Spleen (tissue), 11 donors: ENCODE measurements at regions not wholly inside any gene's neighbourhood (a gene's known extent, or its start where the extent isn't known, plus 50 kb on each side); places are given as distances from the start of the nearest gene placed in this dataset.

ENCODE experiments used
- DNase-seq: peaks from one replicate; pipeline ENCODE4 v3.0.0-alpha.2; 2020
- H3K27ac ChIP-seq, 8 donors: fragments of 200-600 bp; sonication (generic) in 7 of 8; 1 replicate in 4 of 8; 2 replicates in 4 of 8; pipeline versions ENCODE4 v1.5.0 to v1.8.0; 2016 to 2021; ENCODE audit warnings: inconsistent platforms in 4 of 8, mild to moderate bottlenecking in 4 of 8, moderate library complexity in 1 of 8
- H3K27me3 ChIP-seq, 7 donors: fragments of 200-600 bp; sonication (generic) in 6 of 7; replicated peaks in 1 of 7; 1 replicate in 4 of 7; 2 replicates in 3 of 7; pipeline versions ENCODE4 v1.5.0 to v1.8.0; 2016 to 2021; ENCODE audit warnings: inconsistent platforms in 3 of 7, mild to moderate bottlenecking in 1 of 7
- H3K36me3 ChIP-seq, 6 donors: fragments of 200-600 bp; sonication (generic) in 5 of 6; 1 replicate in 4 of 6; 2 replicates in 2 of 6; pipeline versions ENCODE4 v1.5.0 to v1.8.0; 2016 to 2021; ENCODE audit warnings: inconsistent platforms in 2 of 6
- H3K4me1 ChIP-seq, 6 donors: fragments of 200-600 bp; sonication (generic) in 5 of 6; 1 replicate in 3 of 6; 2 replicates in 3 of 6; pipeline versions ENCODE4 v1.5.0 to v1.8.0; 2016 to 2021; ENCODE audit warnings: inconsistent platforms in 3 of 6
- H3K4me3 ChIP-seq, 8 donors: fragments of 200-600 bp; sonication (generic) in 7 of 8; 1 replicate in 4 of 8; 2 replicates in 4 of 8; pipeline versions ENCODE4 v1.5.0 to v1.8.0; 2016 to 2021; ENCODE audit warnings: inconsistent platforms in 4 of 8, mild to moderate bottlenecking in 4 of 8, moderate library complexity in 2 of 8
- H3K9me3 ChIP-seq, 8 donors: fragments of 200-600 bp; sonication (generic) in 7 of 8; 1 replicate in 4 of 8; 2 replicates in 4 of 8; pipeline versions ENCODE4 v1.5.0 to v1.8.0; 2016 to 2021; ENCODE audit warnings: inconsistent platforms in 4 of 8
- CTCF ChIP-seq, 11 experiments: fragments of 200-600 bp in 7 of 11; fragments of 450-650 bp in 4 of 11; sonication (generic) in 4 of 11; IDR thresholded peaks in 8 of 11; conservative IDR thresholded peaks in 3 of 11; 1 replicate in 7 of 11; 2 replicates in 4 of 11; pipeline versions ENCODE4 v1.4.0 to v1.8.0; 2016 to 2021; ENCODE audit warnings: antibody characterized with exemption in 11 of 11, inconsistent platforms in 4 of 11, mild to moderate bottlenecking in 1 of 11
- POLR2A ChIP-seq, 3 donors: fragments of 450-650 bp; IDR thresholded peaks; one replicate each; pipeline ENCODE4 v1.5.1; 2017; ENCODE audit warnings: antibody characterized with exemption in 3 of 3, mild to moderate bottlenecking in 1 of 3
- POLR2AphosphoS5 ChIP-seq, 3 donors: sonication (generic); formaldehyde crosslinking; IDR thresholded peaks; one replicate each; pipeline ENCODE4 v1.5.1; 2017; ENCODE audit warnings: antibody characterized with exemption in 3 of 3
- WGBS, 5 donors: extraction: QIAGEN DNeasy Blood & Tissue Kit in 3 of 5; methylation state at CpG; one replicate each; pipeline versions ENCODE4 v1.1.5 to v1.1.7; 2013 to 2018; 5-methylcytosine and 5-hydroxymethylcytosine counted together
- intact Hi-C: fragments of 100-400 bp; cut with DNase I; formaldehyde crosslinking; loops from one replicate; pipeline ENCODE4 v1.15.0; 2023; ENCODE audit warnings: low total_unique reads
- donor health status: healthy with polysubstance abuse.
- donor health status: DM: no; HTN: no; CAD: no; lungs with moderate emphysema.
- donor health status: DM: no; HTN: no; CAD: no.
- donor health status: Bipolar disorder and iron deficiency.
- donor health status: healthy.
- donor health status: DM: no; HTN: no; CAD: no.
- donor health status: DM: yes; HTN: yes; CAD: no.

- TF ChIP-seq CTCF (IDR thresholded peaks at IDR 0.05 in 8 of 11, conservative IDR thresholded peaks at IDR 0.05 in 3 of 11), result no peak
- no peak for TF ChIP-seq POLR2AphosphoS5 (IDR thresholded peaks at IDR 0.05)
- TF ChIP-seq POLR2A (IDR thresholded peaks at IDR 0.05), result no peak
- intact Hi-C loops, result no loop called here
- 57 to 62% (median 60%) methylated on average over 8 of the region's 8 CpGs for WGBS, 5 donors
- no peak overlapping the region for H3K4me3 ChIP-seq
- H3K4me1 ChIP-seq, result no peaks in the 10 kb centered on the region
- DNase-seq, result no peak
- H3K9me3 ChIP-seq, result no peaks in the 10 kb centered on the region
- peaks cover 0 to 43% (median 0%) of the 10 kb centered on the region in 7 donors for H3K27me3 ChIP-seq
- no peaks in the 10 kb centered on the region for H3K36me3 ChIP-seq
- H3K27ac ChIP-seq, result no peak overlapping the region
These were observed 58.5 kb upstream of the LARS2 start for GRCh38 chr3:45329761-45330305.

- intact Hi-C loops, result no loop called here
- no peak for DNase-seq
- H3K4me1 ChIP-seq, result no peaks in the 10 kb centered on the region
- WGBS, 5 donors, result 34 to 51% (median 41%) methylated on average over 5 of the region's 5 CpGs
- TF ChIP-seq POLR2A (IDR thresholded peaks at IDR 0.05), result no peak
- TF ChIP-seq CTCF (IDR thresholded peaks at IDR 0.05 in 8 of 11, conservative IDR thresholded peaks at IDR 0.05 in 3 of 11), result no peak
- no peak for TF ChIP-seq POLR2AphosphoS5 (IDR thresholded peaks at IDR 0.05)
- H3K36me3 ChIP-seq, result no peaks in the 10 kb centered on the region
- H3K27ac ChIP-seq, result no peak overlapping the region
- H3K4me3 ChIP-seq, result no peak overlapping the region
- H3K27me3 ChIP-seq, result peaks cover 0 to 51% (median 0%) of the 10 kb centered on the region in 7 donors
- no peaks in the 10 kb centered on the region for H3K9me3 ChIP-seq
These were observed 57.7 kb upstream of the LARS2 start for GRCh38 chr3:45330510-45331295.

- Histone ChIP-seq H3K36me3 (no peaks in the 10 kb centered on the region), H3K4me3 (no peak overlapping the region), H3K4me1 (no peaks in the 10 kb centered on the region), H3K27me3 (peaks cover 0 to 63% (median 0%) of the 10 kb centered on the region in 7 donors), H3K9me3 (no peaks in the 10 kb centered on the region), H3K27ac (no peak overlapping the region)
- 80 to 92% (median 87%) methylated on average over 6 of the region's 6 CpGs for WGBS, 5 donors
- TF ChIP-seq POLR2AphosphoS5 (IDR thresholded peaks at IDR 0.05) (no peak), CTCF (IDR thresholded peaks at IDR 0.05 in 8 of 11, conservative IDR thresholded peaks at IDR 0.05 in 3 of 11) (no peak), POLR2A (IDR thresholded peaks at IDR 0.05) (no peak)
- intact Hi-C loops, result no loop called here
- DNase-seq, result no peak
These were observed 55.9 kb upstream of the LARS2 start for GRCh38 chr3:45332493-45332892.

GRCh38 chr3:45332901-45333407 is 55.4 kb upstream of the LARS2 start:
- no peaks in the 10 kb centered on the region for H3K4me1 ChIP-seq
- no peaks in the 10 kb centered on the region for H3K9me3 ChIP-seq
- no peak overlapping the region for H3K27ac ChIP-seq
- DNase-seq, result no peak
- TF ChIP-seq POLR2AphosphoS5 (IDR thresholded peaks at IDR 0.05) (no peak), CTCF (IDR thresholded peaks at IDR 0.05 in 8 of 11, conservative IDR thresholded peaks at IDR 0.05 in 3 of 11) (no peak), POLR2A (IDR thresholded peaks at IDR 0.05) (no peak)
- intact Hi-C loops, result no loop called here
- peaks cover 0 to 63% (median 0%) of the 10 kb centered on the region in 7 donors for H3K27me3 ChIP-seq
- H3K4me3 ChIP-seq, result no peak overlapping the region
- WGBS, 5 donors, result 60 to 78% (median 63%) methylated on average over 4 of the region's 4 CpGs
- H3K36me3 ChIP-seq, result no peaks in the 10 kb centered on the region
